GM18868 (cell line): ENCODE measurements at regions not wholly inside any gene's neighbourhood (a gene's known extent, or its start where the extent isn't known, plus 50 kb on each side); places are given as distances from the start of the nearest gene placed in this dataset.
"Not testable (repeated sequence)": the region's sequence is repeated elsewhere in the genome, so short reads cannot be mapped to it uniquely, and the experiment has no call there.

ENCODE experiments used
- ATAC-seq: cut with Tn5 transposase; IDR thresholded peaks from one replicate; pipeline ENCODE4 v1.9.1; 2021; ENCODE audit warnings: mild to moderate bottlenecking, moderate library complexity; ENCODE audit not compliant: unreplicated experiment

GRCh38 chr5:167850911-167851310 is 440.5 kb upstream of the WWC1 start:
- no peak for ATAC-seq

GRCh38 chr5:167851416-167851815 is 440.0 kb upstream of the WWC1 start:
- no peak for ATAC-seq

- no peak for ATAC-seq
Measured at GRCh38 chr5:167852515-167852914, 438.9 kb upstream of the WWC1 start.

GRCh38 chr5:167853421-167853820 is 438.0 kb upstream of the WWC1 start:
- no peak for ATAC-seq

- ATAC-seq: no peak
Measured at GRCh38 chr5:167855818-167856217, 435.6 kb upstream of the WWC1 start.

- no peak for ATAC-seq
Measured at GRCh38 chr5:167857321-167857720, 434.1 kb upstream of the WWC1 start.

GRCh38 chr5:167858186-167858855 is 433.1 kb upstream of the WWC1 start:
- not testable (repeated sequence) for ATAC-seq

- ATAC-seq: no peak
Measured at GRCh38 chr5:167861129-167861927, 430.1 kb upstream of the WWC1 start.

GRCh38 chr5:167861928-167862426 is 429.5 kb upstream of the WWC1 start:
- ATAC-seq: no peak

GRCh38 chr5:167863883-167864282 is 427.6 kb upstream of the WWC1 start:
- no peak for ATAC-seq

GRCh38 chr5:167864801-167865200 is 426.6 kb upstream of the WWC1 start:
- ATAC-seq: no peak

- no peak for ATAC-seq
Measured at GRCh38 chr5:167866797-167867196, 424.6 kb upstream of the WWC1 start.

- ATAC-seq: no peak
Measured at GRCh38 chr5:167867281-167867680, 424.2 kb upstream of the WWC1 start.

- no peak for ATAC-seq
Measured at GRCh38 chr5:167869125-167869524, 422.3 kb upstream of the WWC1 start.

GRCh38 chr5:167870055-167870454 is 421.4 kb upstream of the WWC1 start:
- ATAC-seq: no peak

- no peak for ATAC-seq
Measured at GRCh38 chr5:167871091-167871490, 420.4 kb upstream of the WWC1 start.

- ATAC-seq: no peak
Measured at GRCh38 chr5:167872791-167873190, 418.7 kb upstream of the WWC1 start.

- ATAC-seq: no peak
Measured at GRCh38 chr5:167877114-167877722, 414.2 kb upstream of the WWC1 start.

- ATAC-seq: no peak
Measured at GRCh38 chr5:167877924-167878323, 413.5 kb upstream of the WWC1 start.

GRCh38 chr5:167880420-167880819 is 411.0 kb upstream of the WWC1 start:
- ATAC-seq: no peak

- no peak for ATAC-seq
Measured at GRCh38 chr5:167881041-167881440, 410.4 kb upstream of the WWC1 start.

GRCh38 chr5:167886196-167886595 is 405.2 kb upstream of the WWC1 start:
- no peak for ATAC-seq
